ENCODE measurements at regions not wholly inside any gene's neighbourhood (a gene's known extent, or its start where the extent isn't known, plus 50 kb on each side); places are given as distances from the start of the nearest gene placed in this dataset.

- TF ChIP-seq CTCF (IDR thresholded peaks at IDR 0.05) (no peak), POLR2A (IDR thresholded peaks at IDR 0.05) (no peak)
These were observed 664.3 kb downstream of the ADGRL2 start for GRCh38 chr1:82465024-82465423.

Measured in adrenal gland (tissue), 5 donors.